ENCODE measurements at regions not wholly inside any gene's neighbourhood (a gene's known extent, or its start where the extent isn't known, plus 50 kb on each side); places are given as distances from the start of the nearest gene placed in this dataset.

GRCh38 chr2:240227538-240228428 is 87.3 kb upstream of the OTOS start:
- Histone ChIP-seq H3K4me3 (peak overlapping the region in 1 of 10 experiments; percentile 31; a peak in 1 of 20 replicates), H4K20me1 (peaks cover 0 to 8% (median 0%) of the 10 kb centered on the region in 11 experiments; a peak in 2 of 22 replicates), H3K9ac (no peak overlapping the region; a peak in 1 of 22 replicates), H3K27me3 (no peaks in the 10 kb centered on the region), H3K27ac (peak overlapping the region in 5 of 11 experiments; percentile 17 to 89 (median 85); a peak in 7 of 22 replicates), H3K9me3 (replicated peaks in 1 of 11) (peaks cover 16 to 34% (median 22%) of the 10 kb centered on the region in 11 experiments), H3K36me3 (no peaks in the 10 kb centered on the region), H3K4me1 (peaks cover 37 to 51% (median 47%) of the 10 kb centered on the region in 10 experiments), H3K4me2 (peak overlapping the region in 5 of 11 experiments; percentile 0 to 48 (median 45); a peak in 4 of 22 replicates)
- no peak for TF ChIP-seq Cebpa-rat (IDR thresholded peaks at IDR 0.05)

GRCh38 chr2:240229005-240229404 is 88.5 kb upstream of the OTOS start:
- H3K27me3 ChIP-seq = no peaks in the 10 kb centered on the region
- H3K9ac ChIP-seq = peak overlapping the region in 3 of 11 experiments; percentile 47 to 79 (median 74); a peak in 3 of 22 replicates
- H3K27ac ChIP-seq = peak overlapping the region in 9 of 11 experiments; percentile 65 to 89 (median 80); a peak in 19 of 22 replicates
- peaks cover 0 to 10% (median 0%) of the 10 kb centered on the region in 11 experiments; a peak in 3 of 22 replicates for H4K20me1 ChIP-seq
- H3K4me1 ChIP-seq = peaks cover 37 to 59% (median 53%) of the 10 kb centered on the region in 10 experiments
- no peak for TF ChIP-seq Cebpa-rat (IDR thresholded peaks at IDR 0.05)
- H3K9me3 ChIP-seq (replicated peaks in 1 of 11) = peaks cover 16 to 34% (median 22%) of the 10 kb centered on the region in 11 experiments
- peak overlapping the region; percentile 80 to 94 (median 89) for H3K4me2 ChIP-seq
- H3K36me3 ChIP-seq = no peaks in the 10 kb centered on the region
- H3K4me3 ChIP-seq = peak overlapping the region in 1 of 10 experiments; percentile 10; a peak in 5 of 20 replicates

GRCh38 chr2:240229603-240230235 is 89.3 kb upstream of the OTOS start:
- H4K20me1 ChIP-seq = peaks cover 0 to 17% (median 0%) of the 10 kb centered on the region in 11 experiments; a peak in 3 of 22 replicates
- no peaks in the 10 kb centered on the region for H3K36me3 ChIP-seq
- H3K4me2 ChIP-seq = peak overlapping the region; percentile 80 to 94 (median 89)

GRCh38 chr2:240230291-240230931 is 90.0 kb upstream of the OTOS start:
- peak overlapping the region in 9 of 11 experiments; percentile 65 to 89 (median 80); a peak in 18 of 22 replicates for H3K27ac ChIP-seq
- H3K4me3 ChIP-seq = peak overlapping the region in 8 of 10 experiments; percentile 1 to 46 (median 32); a peak in 10 of 20 replicates
- H3K27me3 ChIP-seq = no peaks in the 10 kb centered on the region
- H4K20me1 ChIP-seq = peaks cover 0 to 22% (median 0%) of the 10 kb centered on the region in 11 experiments; a peak in 3 of 22 replicates
- peak overlapping the region; percentile 80 to 94 (median 89) for H3K4me2 ChIP-seq
- H3K4me1 ChIP-seq = peaks cover 37 to 73% (median 67%) of the 10 kb centered on the region in 10 experiments
- peak overlapping the region in 9 of 11 experiments; percentile 34 to 79 (median 65); a peak in 16 of 22 replicates for H3K9ac ChIP-seq
- H3K36me3 ChIP-seq = no peaks in the 10 kb centered on the region
- no peak for TF ChIP-seq Cebpa-rat (IDR thresholded peaks at IDR 0.05)
- peaks cover 16 to 34% (median 22%) of the 10 kb centered on the region in 11 experiments for H3K9me3 ChIP-seq (replicated peaks in 1 of 11)

More at GRCh38 chr2:240229603-240230235, 89.3 kb upstream of the OTOS start:
- peak overlapping the region in 8 of 10 experiments; percentile 1 to 46 (median 32); a peak in 9 of 20 replicates for H3K4me3 ChIP-seq
- peaks cover 37 to 66% (median 61%) of the 10 kb centered on the region in 10 experiments for H3K4me1 ChIP-seq
- peak in 5 of 11 experiments; percentile 19 to 55 (median 43); a peak in 7 of 22 replicates for TF ChIP-seq Cebpa-rat (IDR thresholded peaks at IDR 0.05)
- peaks cover 16 to 34% (median 22%) of the 10 kb centered on the region in 11 experiments for H3K9me3 ChIP-seq (replicated peaks in 1 of 11)
- H3K27me3 ChIP-seq = no peaks in the 10 kb centered on the region
- peak overlapping the region in 9 of 11 experiments; percentile 34 to 79 (median 65); a peak in 16 of 22 replicates for H3K9ac ChIP-seq
- H3K27ac ChIP-seq = peak overlapping the region in 9 of 11 experiments; percentile 65 to 89 (median 80); a peak in 18 of 22 replicates

DNA sequence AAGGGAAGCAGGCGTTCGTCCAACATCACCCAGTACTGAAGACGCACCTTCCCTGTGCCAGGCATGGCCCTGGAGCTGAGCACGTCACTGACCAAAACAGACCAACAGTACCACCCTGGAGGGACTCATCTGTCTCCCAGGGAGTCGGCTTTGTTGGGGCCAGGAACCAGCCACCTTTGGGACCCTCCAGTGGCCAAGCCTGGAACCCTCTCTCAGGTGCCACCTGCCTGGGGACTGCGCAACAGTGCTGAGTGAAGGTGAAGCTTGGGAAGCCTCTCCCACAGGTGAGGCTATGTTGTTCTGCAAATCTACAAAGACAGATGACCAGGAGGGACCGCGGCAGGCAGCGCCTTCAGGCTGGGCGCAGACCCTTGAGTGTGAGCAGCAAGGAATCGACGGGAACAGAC is 91.4 kb upstream of the OTOS start:
- H3K36me3 ChIP-seq = no peaks in the 10 kb centered on the region
- peak overlapping the region in 6 of 11 experiments; percentile 2 to 77 (median 70); a peak in 7 of 22 replicates for H3K9ac ChIP-seq
- TF ChIP-seq Cebpa-rat (IDR thresholded peaks at IDR 0.05) = no peak
- peaks cover 48 to 85% (median 79%) of the 10 kb centered on the region in 10 experiments for H3K4me1 ChIP-seq
- no peak overlapping the region for H3K4me3 ChIP-seq
- peak overlapping the region; percentile 80 to 94 (median 89); a peak in 21 of 22 replicates for H3K4me2 ChIP-seq
- H3K9me3 ChIP-seq (replicated peaks in 1 of 11) = peaks cover 16 to 29% (median 22%) of the 10 kb centered on the region in 11 experiments
- no peaks in the 10 kb centered on the region for H3K27me3 ChIP-seq
- H3K27ac ChIP-seq = peak overlapping the region in 8 of 11 experiments; percentile 59 to 89 (median 79); a peak in 14 of 22 replicates
- H4K20me1 ChIP-seq = peaks cover 0 to 22% (median 0%) of the 10 kb centered on the region in 11 experiments; a peak in 3 of 22 replicates

DNA sequence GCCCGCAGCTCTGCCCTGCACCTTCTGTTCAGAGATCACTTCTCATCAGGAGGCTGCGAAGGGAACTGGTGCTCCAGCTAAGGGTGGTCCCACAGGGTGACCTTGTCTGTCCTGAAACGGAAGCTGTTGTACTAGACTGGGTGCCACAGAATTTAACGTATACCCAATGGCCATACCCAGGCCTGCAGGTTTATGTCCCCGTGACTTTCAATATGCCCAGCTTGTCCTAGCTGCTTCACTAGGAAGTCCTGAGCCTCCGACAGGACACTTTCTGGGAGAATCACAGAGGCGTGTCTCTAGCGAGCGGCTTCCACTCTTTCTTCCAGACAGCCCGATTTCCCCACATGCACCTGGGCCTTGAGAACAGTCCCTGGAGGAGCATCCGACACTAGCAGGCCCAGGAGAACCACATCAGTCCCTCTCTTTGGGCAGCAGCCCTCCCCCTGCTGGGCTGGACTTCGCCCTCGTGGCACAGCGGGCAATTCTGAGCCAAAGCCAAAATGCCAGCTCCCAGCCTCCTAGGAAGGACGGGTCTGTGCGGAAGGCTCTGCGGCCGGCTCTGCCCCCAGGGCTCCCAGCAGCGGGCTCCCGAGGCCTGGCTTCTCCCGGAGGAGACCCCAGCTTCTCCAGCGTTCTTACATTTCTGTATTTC is 91.9 kb upstream of the OTOS start:
- no peaks in the 10 kb centered on the region for H3K27me3 ChIP-seq
- H3K9ac ChIP-seq = peak overlapping the region in 10 of 11 experiments; percentile 51 to 77 (median 66); a peak in 19 of 22 replicates
- peaks cover 48 to 82% (median 75%) of the 10 kb centered on the region in 10 experiments for H3K4me1 ChIP-seq
- H3K4me2 ChIP-seq = peak overlapping the region; percentile 80 to 94 (median 89)
- H3K4me3 ChIP-seq = peak overlapping the region in 6 of 10 experiments; percentile 36 to 62 (median 49); a peak in 6 of 20 replicates
- peaks cover 0 to 22% (median 0%) of the 10 kb centered on the region in 11 experiments; a peak in 3 of 22 replicates for H4K20me1 ChIP-seq
- H3K36me3 ChIP-seq = no peaks in the 10 kb centered on the region
- peak overlapping the region in 9 of 11 experiments; percentile 49 to 89 (median 78); a peak in 17 of 22 replicates for H3K27ac ChIP-seq
- TF ChIP-seq Cebpa-rat (IDR thresholded peaks at IDR 0.05) = no peak
- peaks cover 16 to 23% (median 22%) of the 10 kb centered on the region in 11 experiments for H3K9me3 ChIP-seq (replicated peaks in 1 of 11)

All from BLaER1 treated with 17β-estradiol and CSF1 and Interleukin-3, amounts not matched to agents 10 nM and 100 nM (cell line).